H1 (cell line): ENCODE measurements at regions not wholly inside any gene's neighbourhood (a gene's known extent, or its start where the extent isn't known, plus 50 kb on each side); places are given as distances from the start of the nearest gene placed in this dataset.

Experiments used
- CTCF ChIA-PET: fragments of 300-600 bp; sonication (Branson Sonifier 250); formaldehyde crosslinking; loops from one replicate; lab custom pipeline; 2021; ENCODE audit not compliant: partially characterized antibody; lab: Charles Lee
- POLR2A ChIA-PET: fragments of 300-600 bp; sonication (Branson Sonifier 250); formaldehyde crosslinking; loops from one replicate; lab custom pipeline; 2021; ENCODE audit warnings: inconsistent platforms; ENCODE audit not compliant: partially characterized antibody; lab: Charles Lee
- DNase-seq, 2 experiments: peaks; one replicate each; pipeline versions ENCODE4 v3.0.0 to v3.0.0-alpha.2; 2010 to 2022; ENCODE audit warnings: low spot score in 2 of 2, low read depth in 1 of 2, mixed read lengths in 1 of 2
- FAIRE-seq: peaks from 2 replicates; lab custom pipeline; 2011; peaks lifted over from hg19 to GRCh38; lab: Jason Lieb, UNC
- H2AFZ ChIP-seq: 2 replicates; pipeline ENCODE4 v1.8.1; 2012; ENCODE audit warnings: low read length, inconsistent platforms
- H2AK5ac ChIP-seq: 2 replicates; pipeline ENCODE4 v1.6.1; 2013; ENCODE audit warnings: low read depth, low read length
- H2BK120ac ChIP-seq: replicated peaks from 2 replicates; pipeline ENCODE3; 2013; ENCODE audit warnings: low read depth, low read length, inconsistent platforms
- H2BK12ac ChIP-seq: 2 replicates; pipeline ENCODE4 v1.6.1; 2013; ENCODE audit warnings: low read depth, low read length
- H2BK15ac ChIP-seq: 2 replicates; pipeline ENCODE4 v1.6.1; 2013; ENCODE audit warnings: low read length
- H2BK20ac ChIP-seq: 2 replicates; pipeline ENCODE4 v1.6.1; 2013; ENCODE audit warnings: low read length
- H2BK5ac ChIP-seq: 2 replicates; pipeline ENCODE4 v1.6.1; 2013; ENCODE audit warnings: low read depth, low read length
- H3K14ac ChIP-seq: 2 replicates; pipeline ENCODE4 v1.6.1; 2013; ENCODE audit warnings: inconsistent platforms; ENCODE audit not compliant: insufficient read length
- H3K18ac ChIP-seq: 2 replicates; pipeline ENCODE4 v1.6.1; 2013; ENCODE audit warnings: low read length; ENCODE audit errors: extremely low read depth
- H3K23ac ChIP-seq: 2 replicates; pipeline ENCODE4 v1.6.1; 2013; ENCODE audit warnings: inconsistent platforms; ENCODE audit not compliant: insufficient read length
- H3K23me2 ChIP-seq: 2 replicates; pipeline ENCODE4 v1.6.1; 2013; ENCODE audit warnings: low read depth, low read length
- H3K27ac ChIP-seq: 2 replicates; pipeline ENCODE4 v1.6.1; 2011; ENCODE audit warnings: low read depth, low read length, inconsistent platforms
- H3K27me3 ChIP-seq, 4 experiments: replicated peaks in 1 of 4; 1 replicate in 1 of 4; 2 replicates in 3 of 4; pipeline versions ENCODE4 v1.6.1 to v1.8.1; 2011 to 2013; ENCODE audit warnings: low read length in 3 of 4, mild to moderate bottlenecking in 3 of 4, inconsistent platforms in 2 of 4, mixed read lengths in 2 of 4, moderate library complexity in 1 of 4; ENCODE audit not compliant: control insufficient read depth in 3 of 4, insufficient read depth in 3 of 4; ENCODE audit errors: extremely low read depth in 1 of 4
- H3K36me3 ChIP-seq, 4 experiments: 2 replicates each; pipeline versions ENCODE4 v1.6.1 to v1.8.1; 2011 to 2013; ENCODE audit warnings: mild to moderate bottlenecking in 4 of 4, low read length in 3 of 4, moderate library complexity in 2 of 4, control low read depth in 1 of 4, inconsistent platforms in 1 of 4; ENCODE audit not compliant: insufficient read depth in 4 of 4, control insufficient read depth in 2 of 4
- H3K4ac ChIP-seq: replicated peaks from 2 replicates; pipeline ENCODE3; 2013; ENCODE audit warnings: low read length, low read depth, mixed read lengths, inconsistent platforms; ENCODE audit not compliant: insufficient read length
- H3K4me1 ChIP-seq, 4 experiments: replicated peaks in 1 of 4; 1 replicate in 1 of 4; 2 replicates in 3 of 4; pipeline versions ENCODE4 v1.6.1 to v1.8.1; 2011 to 2013; ENCODE audit warnings: low read length in 3 of 4, inconsistent platforms in 2 of 4, mixed read lengths in 1 of 4; ENCODE audit not compliant: insufficient read depth in 4 of 4, control insufficient read depth in 3 of 4
- H3K4me2 ChIP-seq, 2 experiments: 2 replicates each; pipeline versions ENCODE4 v1.6.1 to v1.8.1; 2011 to 2013; ENCODE audit warnings: low read depth in 2 of 2, low read length in 2 of 2, control low read depth in 1 of 2, inconsistent platforms in 1 of 2, mild to moderate bottlenecking in 1 of 2; ENCODE audit not compliant: insufficient read depth in 1 of 2
- H3K4me3 ChIP-seq, 4 experiments: fragments of 200-600, 300-600 bp in 1 of 4; sonication (generic), shearing (Covaris generic), sonication (Bioruptor Twin) in 1 of 4; 2 replicates each; pipeline versions ENCODE4 v1.5.1 to v1.8.1; 2011 to 2016; ENCODE audit warnings: low read length in 4 of 4, low read depth in 3 of 4, control low read depth in 2 of 4, inconsistent platforms in 2 of 4, mild to moderate bottlenecking in 2 of 4, mixed read lengths in 1 of 4, moderate library complexity in 1 of 4; ENCODE audit not compliant: insufficient read depth in 2 of 4; ENCODE audit errors: extremely low read depth in 1 of 4
- H3K56ac ChIP-seq: replicated peaks from 2 replicates; pipeline ENCODE3; 2013; ENCODE audit warnings: low read depth, mild to moderate bottlenecking, mixed read lengths, low read length, inconsistent platforms; ENCODE audit not compliant: insufficient read length
- H3K79me1 ChIP-seq: 2 replicates; pipeline ENCODE4 v1.6.1; 2013; ENCODE audit warnings: low read depth, low read length, control low read depth
- H3K79me2 ChIP-seq, 2 experiments: 2 replicates each; pipeline versions ENCODE4 v1.6.1 to v1.8.1; 2012 to 2013; ENCODE audit warnings: low read length in 2 of 2, mild to moderate bottlenecking in 2 of 2, inconsistent platforms in 1 of 2; ENCODE audit not compliant: insufficient read depth in 2 of 2, control insufficient read depth in 1 of 2
- H3K9ac ChIP-seq, 4 experiments: replicated peaks in 1 of 4; 1 replicate in 1 of 4; 2 replicates in 3 of 4; pipeline versions ENCODE4 v1.6.1 to v1.8.1; 2011 to 2013; ENCODE audit warnings: low read depth in 3 of 4, low read length in 3 of 4, control low read depth in 2 of 4, mild to moderate bottlenecking in 2 of 4, moderate library complexity in 2 of 4, inconsistent platforms in 1 of 4; ENCODE audit errors: extremely low read depth in 1 of 4
- H3K9me3 ChIP-seq, 2 experiments: 2 replicates each; pipeline versions ENCODE4 v1.6.1 to v1.8.1; 2012 to 2013; ENCODE audit warnings: mild to moderate bottlenecking in 2 of 2, moderate library complexity in 2 of 2, control low read depth in 1 of 2, inconsistent platforms in 1 of 2, low read depth in 1 of 2, low read length in 1 of 2, mixed read lengths in 1 of 2; ENCODE audit not compliant: insufficient read depth in 2 of 2
- H4K20me1 ChIP-seq, 2 experiments: replicated peaks in 1 of 2; 2 replicates each; pipeline versions ENCODE3 to v1.8.1; 2011 to 2013; ENCODE audit warnings: inconsistent platforms in 2 of 2, low read length in 2 of 2, mild to moderate bottlenecking in 1 of 2; ENCODE audit not compliant: insufficient read depth in 2 of 2, control insufficient read depth in 1 of 2
- H4K5ac ChIP-seq: 2 replicates; pipeline ENCODE4 v1.6.1; 2013; ENCODE audit warnings: low read length, low read depth, mixed read lengths, inconsistent platforms; ENCODE audit not compliant: insufficient read length
- H4K8ac ChIP-seq: 2 replicates; pipeline ENCODE4 v1.8.0; 2013; ENCODE audit warnings: mild to moderate bottlenecking, moderate library complexity, low read length, inconsistent platforms; ENCODE audit not compliant: insufficient read depth; ENCODE audit errors: extremely low read depth
- H4K91ac ChIP-seq: replicated peaks from 2 replicates; pipeline ENCODE3; 2013; ENCODE audit warnings: low read length, mixed read lengths, inconsistent platforms; ENCODE audit not compliant: insufficient read length
- E2F6 ChIP-seq: IDR thresholded peaks from 2 replicates; pipeline ENCODE4 v1.6.1; 2012; ENCODE audit warnings: inconsistent platforms
- SAP30 ChIP-seq: fragments of 300-600 bp; sonication (generic); IDR thresholded peaks from 2 replicates; pipeline ENCODE4 v1.7.1; 2012; ENCODE audit warnings: low read length, moderate library complexity, mild to moderate bottlenecking, inconsistent platforms; ENCODE audit not compliant: insufficient read depth, insufficient replicate concordance
- SIN3A ChIP-seq, 2 experiments: IDR thresholded peaks in 1 of 2; conservative IDR thresholded peaks in 1 of 2; 2 replicates each; pipeline ENCODE4 v1.6.1; 2011 to 2012; ENCODE audit warnings: low read length in 2 of 2, improper control_type of control experiment in 1 of 2, low read depth in 1 of 2, mild to moderate bottlenecking in 1 of 2
- SP2 ChIP-seq: IDR thresholded peaks from 2 replicates; pipeline ENCODE4 v1.6.1; 2012; ENCODE audit warnings: mild to moderate bottlenecking, low read length, inconsistent platforms
- WGBS, 2 experiments: shearing (Covaris generic) in 1 of 2; methylation state at CpG; one replicate each; pipeline versions ENCODE4 v1.1.6 to v1.1.7; 2013 to 2015; ENCODE audit warnings: low lambda C conversion rate in 2 of 2, mixed read lengths in 2 of 2, inconsistent platforms in 1 of 2, low coverage in 1 of 2, missing lambda C conversion rate in 1 of 2; ENCODE audit not compliant: insufficient replicate concordance in 2 of 2, insufficient coverage in 1 of 2, insufficient read length in 1 of 2; ENCODE audit errors: extremely low coverage in 1 of 2, missing lambda C conversion rate in 1 of 2; 5-methylcytosine and 5-hydroxymethylcytosine counted together

- ChIA-PET POLR2A (interaction anchor here (1.0 to 1.5 kb wide), 2 partner anchors 14 to 206 kb away, joined by 3 read pairs; partner anchors contain the start of gene ZSCAN23), CTCF (no interaction called here)
- Histone ChIP-seq H4K91ac (no peak overlapping the region), H2BK120ac (no peak overlapping the region), H3K79me1 (no peaks in the 10 kb centered on the region), H3K4me3 (peak overlapping the region; percentile 84 to 93 (median 88)), H2AFZ (peak overlapping the region; percentile 83), H3K4me2 (peak overlapping the region; percentile 60 to 68), H3K18ac (no peak overlapping the region), H3K23ac (no peak overlapping the region), H3K36me3 (no peaks in the 10 kb centered on the region), H3K9me3 (no peaks in the 10 kb centered on the region), H3K9ac (peak overlapping the region in 2 of 4 experiments; percentile 35 to 37; a peak in 2 of 7 replicates), H2BK20ac (no peak overlapping the region), H2BK15ac (no peak overlapping the region), H3K27ac (no peak overlapping the region), H3K56ac (no peak overlapping the region), H2BK5ac (no peak overlapping the region), H4K20me1 (no peaks in the 10 kb centered on the region), H3K79me2 (no peaks in the 10 kb centered on the region), H2BK12ac (no peak overlapping the region), H3K4me1 (no peaks in the 10 kb centered on the region), H4K5ac (no peak overlapping the region), H4K8ac (no peak overlapping the region), H3K4ac (no peak overlapping the region), H3K23me2 (peaks cover 4% of the 10 kb centered on the region), H2AK5ac (no peak overlapping the region), H3K27me3 (no peaks in the 10 kb centered on the region; a peak in 1 of 7 replicates), H3K14ac (no peak overlapping the region)
- 8% methylated on average over 10 of the region's 10 CpGs; no CpG with 5 or more reads in 1 of the 2 experiments for WGBS, 2 experiments
- FAIRE-seq (no peak), DNase-seq (peak in 1 of 2 experiments; percentile 52)
- TF ChIP-seq E2F6 (0 out of 2 replicates have a peak, but pooled peaks have one; percentile 15), SIN3A (conservative IDR thresholded peaks at IDR 0.05 in 1 of 2, IDR thresholded peaks at IDR 0.05 in 1 of 2; ENCODE audit: low read depth in 1 of 2, low read length in 2 of 2) (peak in 1 of 2 experiments; percentile 64; a peak in 3 of 4 replicates), SAP30 (peak; percentile 70), SP2 (no peak)
Observed at GRCh38 chr6:28648878-28649375, 123.2 kb downstream of the GPX5 start.
